NCI-H2029 (cell line): ENCODE measurements at regions not wholly inside any gene's neighbourhood (a gene's known extent, or its start where the extent isn't known, plus 50 kb on each side); places are given as distances from the start of the nearest gene placed in this dataset.
"Not testable (repeated sequence)": the region's sequence is repeated elsewhere in the genome, so short reads cannot be mapped to it uniquely, and the experiment has no call there.

ENCODE experiments used
- DNase-seq: peaks from one replicate; lab custom pipeline; 2025; lab: John Stamatoyannopoulos, UW

DNA sequence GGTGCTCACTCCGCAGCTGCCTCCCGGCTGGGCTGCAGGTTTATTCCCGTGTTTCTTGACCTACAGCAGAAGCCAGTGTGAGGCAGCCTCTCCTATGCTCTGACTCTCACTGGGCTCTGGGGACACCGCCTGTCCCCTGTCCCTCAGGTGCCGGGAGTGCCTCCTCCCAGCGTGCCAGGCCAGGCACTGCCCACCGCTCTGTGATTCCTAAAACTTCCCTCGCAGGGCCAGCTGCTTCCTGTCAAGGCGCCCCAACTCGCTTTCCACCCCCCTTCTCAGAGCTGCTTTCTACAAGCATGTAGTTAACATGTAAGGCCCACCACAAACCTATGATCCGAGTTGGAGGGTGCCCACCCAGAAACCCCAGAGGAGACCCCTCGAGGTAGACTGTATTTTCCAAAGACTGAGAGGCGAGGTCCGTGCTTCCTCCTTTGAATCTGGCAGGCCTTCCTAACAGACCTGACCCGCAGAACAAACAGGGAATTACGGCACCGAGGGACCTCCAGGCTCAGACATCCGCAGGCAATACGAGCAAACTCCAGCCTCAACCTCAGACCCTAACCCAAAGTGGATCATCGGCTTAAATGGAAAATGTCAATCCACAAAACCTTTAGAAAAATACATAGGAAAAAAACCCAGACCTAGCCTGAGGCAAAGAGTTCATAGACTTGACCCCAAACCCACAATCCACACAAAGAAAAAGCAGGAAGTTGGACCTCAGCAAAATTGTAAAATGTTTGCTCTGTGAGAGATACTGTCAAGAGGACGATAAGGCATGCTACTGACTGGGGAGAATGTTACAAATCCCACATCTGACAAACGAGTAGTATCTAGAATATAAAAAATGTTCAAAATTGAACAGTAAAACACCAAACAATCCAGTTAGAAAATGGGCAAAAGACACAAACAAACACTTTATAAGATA lies 121.3 kb upstream of the IQSEC1 start:
- no peak for DNase-seq

DNA sequence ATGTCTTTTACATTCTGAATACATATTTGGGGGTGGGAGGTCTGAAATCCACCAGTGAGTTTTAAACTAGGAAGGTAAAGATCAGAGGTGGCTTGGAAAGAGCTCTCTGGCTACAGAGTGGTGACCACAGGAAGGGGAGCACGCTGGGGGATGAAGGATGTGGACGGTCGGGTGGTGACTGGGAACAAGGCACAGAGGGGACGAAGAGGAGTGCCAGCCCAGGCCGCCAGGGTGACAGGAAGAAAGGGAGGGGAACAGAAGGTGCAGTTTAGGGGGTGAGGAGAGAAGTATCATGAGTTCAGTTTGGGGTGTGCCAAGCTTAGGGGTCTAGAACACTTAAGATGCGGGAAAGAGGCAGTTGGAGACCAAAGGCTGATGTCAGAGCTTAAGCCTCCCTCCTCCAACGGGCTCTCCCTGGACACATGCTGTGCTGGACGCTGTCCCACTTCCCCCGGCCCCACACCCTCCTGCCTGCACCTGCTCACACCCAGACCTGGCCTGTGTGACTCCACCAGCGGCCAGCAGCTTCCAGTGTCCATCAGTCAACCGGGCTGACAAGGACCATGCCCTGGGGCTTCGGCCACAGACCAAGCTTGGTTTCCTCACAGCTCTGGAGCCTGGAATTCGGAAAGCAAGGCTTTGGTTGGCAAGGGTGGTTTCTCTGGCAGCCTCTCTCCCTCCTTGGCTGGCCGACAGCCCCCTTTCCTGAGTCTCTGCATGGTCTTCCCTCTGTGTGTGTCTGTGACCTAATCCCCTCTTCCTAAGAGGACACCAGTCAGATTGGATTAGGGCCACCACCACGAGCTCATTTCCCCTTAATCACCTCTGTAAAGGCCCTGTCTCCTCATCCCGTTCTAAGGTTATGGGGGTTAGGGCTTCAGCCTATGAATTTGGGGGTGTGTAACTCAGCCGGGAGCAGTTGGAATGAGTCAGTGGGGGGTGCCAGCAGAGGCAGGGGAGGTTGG lies 120.4 kb upstream of the IQSEC1 start:
- DNase-seq: no peak

DNA sequence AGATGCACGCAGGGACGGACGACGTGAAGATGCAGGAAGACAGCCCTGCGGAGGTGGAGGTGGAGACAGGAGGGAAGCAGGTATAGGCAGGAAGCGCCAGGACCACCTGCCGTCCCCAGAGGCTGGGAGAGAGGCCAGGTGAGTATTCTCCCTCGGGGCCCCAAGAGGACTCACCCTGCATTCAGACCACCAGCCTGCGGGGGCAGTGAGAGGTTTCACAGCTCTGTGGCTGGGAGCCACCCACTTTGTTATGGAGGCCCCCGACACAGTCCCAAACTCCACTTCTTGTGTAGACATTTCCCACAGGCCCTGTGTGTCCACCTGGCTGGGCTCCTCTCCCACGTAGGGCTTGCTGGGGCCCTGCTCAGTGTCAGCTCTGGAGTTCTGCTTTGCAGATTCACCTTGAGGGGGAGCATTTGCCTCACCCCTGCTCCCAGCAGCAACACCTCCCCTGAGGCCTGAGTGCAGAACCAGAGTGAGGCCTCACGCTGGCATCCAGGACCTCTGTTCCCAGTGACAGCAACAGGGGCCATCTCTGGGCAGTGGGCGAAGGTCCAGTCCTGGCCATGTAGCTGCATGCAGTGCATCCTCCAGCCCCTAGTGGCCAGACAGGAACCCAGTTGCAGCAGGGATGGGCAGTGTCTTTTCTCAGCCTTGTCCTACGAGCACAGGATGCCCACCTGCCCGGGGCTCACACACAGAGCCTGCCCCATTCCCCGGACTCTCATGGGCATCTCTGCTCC lies 119.4 kb upstream of the IQSEC1 start:
- no peak for DNase-seq

DNA sequence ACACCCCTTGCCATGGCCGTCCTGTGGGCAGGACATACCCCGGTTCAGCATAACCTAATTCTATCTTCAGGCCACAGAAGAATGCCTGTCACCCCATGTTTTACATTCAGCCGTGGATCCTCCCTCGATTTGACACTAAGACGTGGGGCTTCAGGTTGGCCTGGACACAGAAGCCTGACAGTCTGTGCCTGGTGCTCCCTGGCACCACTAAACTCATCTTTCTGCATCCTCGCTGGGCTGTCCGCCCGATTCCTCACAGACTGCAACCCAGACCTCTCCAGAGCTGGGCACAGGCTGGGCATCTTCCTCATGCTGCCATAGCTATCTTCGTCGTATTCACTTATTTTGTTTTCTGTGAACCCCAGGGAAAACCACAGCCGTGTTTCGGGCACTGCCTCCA lies 117.8 kb upstream of the IQSEC1 start:
- DNase-seq: no peak

DNA sequence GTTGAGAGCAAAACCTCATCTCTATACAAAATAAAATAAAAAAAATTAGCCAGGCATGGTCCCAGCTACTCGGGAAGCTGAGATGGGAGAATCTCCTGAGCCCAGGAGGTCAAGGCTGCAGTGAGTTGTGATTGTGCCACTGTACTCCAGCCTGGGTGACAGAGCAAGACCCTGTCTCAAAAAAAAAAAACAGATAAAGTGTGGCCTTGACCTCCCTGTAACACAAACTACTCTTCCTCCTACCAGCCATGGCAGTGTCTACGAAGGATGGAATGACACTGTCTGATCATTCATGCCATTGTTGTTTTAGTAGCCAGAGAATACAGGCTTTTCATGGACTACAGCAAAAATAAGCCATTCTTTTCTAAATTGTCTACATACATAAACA lies 117.1 kb upstream of the IQSEC1 start:
- DNase-seq: no peak

DNA sequence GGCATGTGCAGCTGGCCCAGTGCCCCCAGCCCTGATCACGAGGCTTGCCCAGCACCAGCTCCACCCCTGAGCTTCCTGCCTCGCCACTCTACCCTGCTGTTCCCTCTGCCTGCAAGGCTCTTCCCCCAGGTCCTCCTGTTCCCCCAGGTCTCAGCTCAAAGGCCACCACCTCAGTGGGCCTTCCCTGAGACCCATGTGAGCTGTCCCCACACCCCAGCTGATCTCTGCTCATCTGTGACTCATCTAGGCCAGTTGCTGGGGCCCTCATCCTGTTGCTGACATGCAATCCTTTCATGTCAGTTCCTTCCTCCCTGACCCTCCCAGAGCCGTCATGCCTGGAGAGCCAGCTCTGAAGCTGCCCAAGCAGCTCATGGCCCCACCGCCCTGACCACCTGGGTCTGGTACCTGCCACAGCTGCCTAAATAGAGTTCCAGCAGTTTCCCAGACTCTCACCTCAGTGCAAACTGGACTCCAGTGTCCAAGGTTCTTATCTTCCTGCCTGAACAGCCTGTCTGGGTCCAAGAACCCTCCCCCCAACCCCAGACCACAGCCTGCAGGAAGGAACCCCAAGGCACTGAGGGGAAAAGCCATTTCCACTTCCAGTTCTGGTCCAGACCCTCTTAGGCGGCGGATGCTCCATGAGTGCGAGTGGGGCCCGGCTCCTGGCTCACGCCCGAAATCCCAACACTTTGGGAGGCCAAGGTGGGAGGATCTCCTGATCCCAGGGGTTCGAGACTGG lies 116.6 kb upstream of the IQSEC1 start:
- no peak for DNase-seq

- no peak for DNase-seq
Observed at GRCh38 chr3:13188975-13189374, 115.7 kb upstream of the IQSEC1 start.

DNA sequence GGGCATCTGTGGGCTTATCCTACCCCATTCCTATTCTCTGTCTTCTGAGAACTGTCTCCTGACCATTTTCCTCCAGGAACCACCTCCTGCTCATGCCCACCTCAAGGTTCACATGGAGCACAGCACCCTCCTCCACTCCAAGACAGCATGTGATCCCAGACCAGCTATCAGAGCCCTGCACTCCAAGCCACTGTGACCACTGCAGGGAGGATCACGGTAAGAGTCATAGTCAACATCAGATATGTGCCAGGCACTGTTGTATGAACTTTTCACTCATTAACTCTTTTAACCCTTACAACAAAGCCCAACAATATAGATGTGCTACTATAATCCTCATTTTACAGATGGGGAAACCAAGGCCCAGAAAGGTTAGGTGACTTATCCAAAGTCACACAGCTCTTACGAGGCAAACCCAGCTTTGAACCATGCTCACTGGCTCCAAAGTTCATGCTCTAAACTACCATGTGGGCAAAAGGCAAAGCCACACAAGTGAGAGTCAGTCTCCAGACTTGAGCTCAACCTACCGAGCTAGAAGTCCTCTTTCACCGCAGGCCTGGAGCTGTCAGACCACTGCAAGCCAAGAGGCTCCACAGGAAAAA lies 115.1 kb upstream of the IQSEC1 start:
- no peak for DNase-seq

- DNase-seq: no peak
Observed at GRCh38 chr3:13187593-13187992, 114.4 kb upstream of the IQSEC1 start.

DNA sequence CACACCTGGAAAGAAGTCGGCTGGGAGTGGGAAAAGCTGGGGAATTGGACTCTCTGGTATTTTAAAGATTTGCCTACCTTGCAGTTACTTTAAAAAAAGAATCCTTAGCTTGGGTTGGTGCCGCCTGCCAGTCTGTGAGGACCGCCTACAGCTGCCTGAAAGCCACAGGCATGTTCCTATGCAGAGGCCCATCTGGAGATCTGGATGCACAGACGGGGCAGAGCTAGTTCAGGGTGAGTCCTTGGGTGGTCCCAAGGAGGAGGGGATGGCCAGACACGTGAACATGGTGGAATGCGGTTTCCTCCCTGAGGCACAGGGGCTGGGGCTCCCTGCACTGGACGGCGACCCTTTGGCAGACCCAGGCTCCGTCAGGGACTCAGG lies 113.2 kb upstream of the IQSEC1 start:
- no peak for DNase-seq

GRCh38 chr3:13185737-13186434 lies 112.7 kb upstream of the IQSEC1 start:
- no peak for DNase-seq

DNA sequence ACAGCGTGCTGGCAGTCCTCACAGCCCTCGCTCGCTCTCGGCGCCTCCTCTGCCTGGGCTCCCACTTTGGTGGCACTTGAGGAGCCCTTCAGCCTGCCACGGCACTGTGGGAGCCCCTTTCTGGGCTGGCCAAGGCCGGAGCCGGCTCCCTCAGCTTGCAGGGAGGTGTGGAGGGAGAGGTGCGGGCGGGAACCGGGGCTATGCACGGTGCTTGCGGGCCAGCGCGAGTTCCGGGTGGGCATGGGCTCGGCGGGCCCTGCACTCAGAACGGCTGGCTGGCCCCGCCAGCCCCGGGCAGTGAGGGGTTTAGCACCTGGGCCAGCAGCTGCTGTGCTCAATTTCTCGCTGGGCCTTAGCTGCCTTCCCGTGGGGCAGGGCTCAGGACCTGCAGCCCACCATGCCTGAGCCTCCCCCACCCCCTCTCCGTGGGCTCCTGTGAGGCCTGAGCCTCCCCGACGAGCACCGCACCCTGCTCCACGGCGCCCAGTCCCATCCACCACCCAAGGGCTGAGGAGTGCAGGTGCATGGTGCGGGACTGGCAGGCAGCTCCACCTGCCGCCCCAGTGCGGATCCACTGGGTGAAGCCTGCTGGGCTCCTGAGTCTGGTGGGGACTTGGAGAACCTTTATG lies 106.5 kb upstream of the IQSEC1 start:
- DNase-seq: not testable (repeated sequence)

DNA sequence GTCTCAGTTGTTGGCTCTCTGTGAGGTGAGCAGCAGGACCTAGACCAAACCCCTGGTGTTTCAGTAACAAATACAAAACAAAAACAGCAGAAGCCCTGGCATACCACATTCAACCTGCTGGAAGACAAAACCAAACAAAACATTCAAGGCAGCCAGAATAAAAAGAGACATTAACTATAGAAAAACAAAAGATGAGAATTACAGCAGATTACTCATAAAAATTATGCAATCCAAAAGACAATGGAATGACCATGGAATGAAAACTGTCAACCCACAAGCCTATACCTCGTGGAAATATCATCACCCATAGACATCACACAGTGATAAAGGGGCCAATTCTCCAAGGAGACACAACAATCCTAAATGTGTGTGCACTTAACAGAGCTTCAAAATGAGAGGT lies 106.0 kb upstream of the IQSEC1 start:
- no peak for DNase-seq

DNA sequence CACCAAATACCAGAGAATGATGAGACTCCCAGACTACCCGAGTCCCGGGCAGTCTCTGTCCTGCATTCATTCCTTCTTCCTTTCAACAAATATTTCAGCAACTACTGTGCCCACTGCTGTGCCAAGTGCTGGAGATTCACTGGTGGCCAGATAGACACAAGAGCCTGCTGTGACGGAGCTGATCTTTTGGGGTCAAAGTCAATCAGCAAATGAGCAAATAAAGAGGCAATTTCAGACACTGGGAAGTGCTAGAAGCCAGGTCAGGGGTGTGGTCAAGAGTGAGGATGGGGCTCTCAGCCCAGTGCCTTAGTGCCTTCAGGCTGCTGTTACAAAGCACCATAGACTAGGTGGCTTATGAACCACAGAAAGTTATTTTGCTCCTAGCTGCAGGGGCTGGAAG lies 104.9 kb upstream of the IQSEC1 start:
- no peak for DNase-seq

- no peak for DNase-seq
Observed at GRCh38 chr3:13177641-13178040, 104.4 kb upstream of the IQSEC1 start.

DNA sequence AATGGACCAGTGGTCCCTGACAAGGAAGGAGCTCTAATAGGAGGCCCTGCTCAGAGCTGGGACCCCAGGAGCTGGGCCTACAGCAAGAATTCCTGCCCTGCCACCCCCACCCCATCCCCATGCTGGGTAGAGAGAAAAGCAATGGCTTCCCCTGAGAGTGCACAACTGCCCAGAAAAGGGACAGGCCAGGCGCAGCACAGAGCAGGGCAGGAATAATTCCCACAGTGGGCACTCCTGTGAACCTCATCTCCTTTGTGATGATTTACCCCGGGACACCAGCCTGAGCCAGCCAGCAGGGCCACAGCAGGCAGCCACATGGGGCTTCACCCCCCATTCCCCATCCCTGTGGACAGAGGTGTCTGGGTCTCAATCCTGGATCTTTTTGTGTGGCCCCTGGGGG lies 104.0 kb upstream of the IQSEC1 start:
- DNase-seq: no peak

DNA sequence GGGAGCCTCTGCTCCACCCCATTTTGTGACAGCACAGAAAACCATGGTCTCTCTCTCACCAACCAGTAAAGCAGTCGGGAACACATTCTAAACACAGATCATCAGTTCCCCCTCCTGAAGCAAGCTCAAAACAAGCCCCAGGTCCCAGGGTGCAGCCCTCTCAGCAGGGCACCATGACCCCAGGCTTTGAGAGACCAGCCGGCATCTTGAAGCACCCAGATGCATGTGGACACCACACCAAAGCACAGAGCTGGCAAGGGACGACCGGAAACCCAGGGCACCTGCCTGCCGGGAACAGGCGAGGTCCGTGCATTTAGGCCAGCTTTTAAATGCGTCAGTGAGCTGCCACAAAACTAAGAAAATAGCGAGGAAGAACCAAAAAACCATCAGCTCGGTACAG lies 103.2 kb upstream of the IQSEC1 start:
- DNase-seq: no peak

DNA sequence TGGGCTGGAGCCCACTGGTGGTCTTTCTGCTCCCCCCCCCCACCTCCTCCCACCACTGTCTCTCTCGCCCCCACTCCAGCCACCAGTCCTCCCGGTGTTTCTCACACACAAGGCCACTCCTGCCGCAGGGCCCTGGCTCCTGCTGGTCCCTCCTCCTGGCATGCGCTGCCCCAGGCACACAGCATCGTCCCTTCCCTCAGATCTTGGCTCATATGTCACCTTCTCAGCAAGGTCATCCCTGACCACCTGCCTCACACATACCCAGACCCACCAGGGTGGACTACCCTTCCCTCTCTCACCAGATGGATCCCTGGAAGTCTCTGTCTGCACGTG lies 101.5 kb upstream of the IQSEC1 start:
- no peak for DNase-seq

GRCh38 chr3:13174011-13174802 lies 101.0 kb upstream of the IQSEC1 start:
- no peak for DNase-seq
